Uterus (tissue), 3 donors: ENCODE measurements at regions not wholly inside any gene's neighbourhood (a gene's known extent, or its start where the extent isn't known, plus 50 kb on each side); places are given as distances from the start of the nearest gene placed in this dataset.

ENCODE experiments used
- DNase-seq, 2 donors: peaks; one replicate each; pipeline ENCODE4 v3.0.0-alpha.2; 2019 to 2020
- H3K27ac ChIP-seq, 2 donors: fragments of 200-600 bp; sonication (generic); 1 replicate in 1 of 2; 2 replicates in 1 of 2; pipeline ENCODE4 v1.5.1; 2016 to 2018
- H3K27me3 ChIP-seq, 2 donors: fragments of 200-600 bp; sonication (generic); one replicate each; pipeline ENCODE4 v1.5.1; 2018 to 2019; ENCODE audit warnings: control low read depth in 1 of 2
- H3K36me3 ChIP-seq, 2 donors: fragments of 200-600 bp; sonication (generic); one replicate each; pipeline ENCODE4 v1.5.1; 2019; ENCODE audit warnings: control low read depth in 1 of 2
- H3K4me1 ChIP-seq, 2 donors: fragments of 200-600 bp; sonication (generic); one replicate each; pipeline ENCODE4 v1.5.1; 2018 to 2019; ENCODE audit warnings: control low read depth in 1 of 2
- H3K4me3 ChIP-seq, 2 donors: fragments of 200-600 bp; sonication (generic); 1 replicate in 1 of 2; 2 replicates in 1 of 2; pipeline ENCODE4 v1.5.1; 2018 to 2019; ENCODE audit warnings: mild to moderate bottlenecking in 1 of 2
- H3K9me3 ChIP-seq, 2 donors: fragments of 200-600 bp; sonication (generic); one replicate each; pipeline ENCODE4 v1.5.1; 2019; ENCODE audit warnings: control low read depth in 1 of 2
- POLR2A ChIP-seq, 2 donors: fragments of 450-650 bp; IDR thresholded peaks; one replicate each; pipeline ENCODE4 v1.6.1; 2016; ENCODE audit warnings: antibody characterized with exemption in 2 of 2, mild to moderate bottlenecking in 1 of 2, moderate library complexity in 1 of 2
- intact Hi-C: fragments of 100-400 bp; cut with DNase I; formaldehyde crosslinking; loops from one replicate; pipeline ENCODE4 v1.15.1; 2023; ENCODE audit warnings: low total_unique reads
- TF ChIP-seq, protein P1 (sequence below), 4 experiments: fragments of 200-600 bp in 2 of 4; fragments of 450-650 bp in 2 of 4; sonication (generic) in 2 of 4; IDR thresholded peaks; one replicate each; pipeline ENCODE4 v1.5.1; 2016 to 2019; ENCODE audit warnings: antibody characterized with exemption in 4 of 4, mild to moderate bottlenecking in 2 of 4, moderate library complexity in 1 of 4
- donor health status: DM: yes; HTN: yes; CAD: no.

DNA sequence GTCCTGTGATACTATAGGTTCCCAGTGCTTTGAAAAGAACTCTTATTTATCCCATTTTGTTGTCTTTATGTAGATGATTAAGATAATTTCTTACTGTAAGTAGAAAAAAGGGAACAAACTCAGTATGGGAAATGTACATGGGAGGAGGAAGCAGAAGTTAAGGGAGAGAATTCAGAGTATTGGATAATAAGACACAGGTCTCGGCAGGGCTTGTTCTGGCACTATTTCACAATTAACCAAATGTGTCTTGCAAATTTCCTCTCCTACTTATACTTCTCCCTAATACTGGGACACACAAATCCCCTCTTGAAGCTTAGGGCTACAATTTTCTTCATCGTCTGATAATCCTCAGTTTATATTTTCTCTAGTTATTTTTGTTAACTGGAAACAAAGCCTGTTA is 744.0 kb downstream of the ADCYAP1 start:
- TF ChIP-seq, protein P1, sequence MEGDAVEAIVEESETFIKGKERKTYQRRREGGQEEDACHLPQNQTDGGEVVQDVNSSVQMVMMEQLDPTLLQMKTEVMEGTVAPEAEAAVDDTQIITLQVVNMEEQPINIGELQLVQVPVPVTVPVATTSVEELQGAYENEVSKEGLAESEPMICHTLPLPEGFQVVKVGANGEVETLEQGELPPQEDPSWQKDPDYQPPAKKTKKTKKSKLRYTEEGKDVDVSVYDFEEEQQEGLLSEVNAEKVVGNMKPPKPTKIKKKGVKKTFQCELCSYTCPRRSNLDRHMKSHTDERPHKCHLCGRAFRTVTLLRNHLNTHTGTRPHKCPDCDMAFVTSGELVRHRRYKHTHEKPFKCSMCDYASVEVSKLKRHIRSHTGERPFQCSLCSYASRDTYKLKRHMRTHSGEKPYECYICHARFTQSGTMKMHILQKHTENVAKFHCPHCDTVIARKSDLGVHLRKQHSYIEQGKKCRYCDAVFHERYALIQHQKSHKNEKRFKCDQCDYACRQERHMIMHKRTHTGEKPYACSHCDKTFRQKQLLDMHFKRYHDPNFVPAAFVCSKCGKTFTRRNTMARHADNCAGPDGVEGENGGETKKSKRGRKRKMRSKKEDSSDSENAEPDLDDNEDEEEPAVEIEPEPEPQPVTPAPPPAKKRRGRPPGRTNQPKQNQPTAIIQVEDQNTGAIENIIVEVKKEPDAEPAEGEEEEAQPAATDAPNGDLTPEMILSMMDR (IDR thresholded peaks at IDR 0.05), result no peak
- no peak for TF ChIP-seq POLR2A (IDR thresholded peaks at IDR 0.05)
- no peak overlapping the region for H3K27ac ChIP-seq
- H3K4me1 ChIP-seq, result no peaks in the 10 kb centered on the region
- H3K4me3 ChIP-seq, result no peak overlapping the region
- H3K36me3 ChIP-seq, result no peaks in the 10 kb centered on the region
- DNase-seq, result no peak
- intact Hi-C loops, result no loop called here
- no peaks in the 10 kb centered on the region for H3K27me3 ChIP-seq
- H3K9me3 ChIP-seq, result no peaks in the 10 kb centered on the region

DNA sequence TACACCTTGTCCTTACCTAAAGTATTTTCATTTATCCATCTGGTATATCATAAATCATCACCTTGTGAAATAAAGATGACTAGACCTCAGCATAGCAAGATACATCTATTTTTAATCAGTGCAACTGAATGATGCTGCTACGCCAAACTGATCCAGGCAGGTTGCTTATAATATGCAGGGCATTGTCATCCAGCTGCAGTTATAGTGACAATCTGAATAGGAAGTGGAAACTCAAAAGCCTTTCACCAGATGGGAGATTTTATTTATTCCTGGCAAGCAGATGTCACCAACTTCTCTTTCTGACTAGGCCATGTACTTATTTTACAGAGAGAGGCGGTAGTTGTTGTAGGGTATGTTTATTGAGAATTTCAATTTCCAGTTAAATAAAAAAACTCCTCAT is 747.3 kb downstream of the ADCYAP1 start:
- intact Hi-C loops, result no loop called here
- no peak overlapping the region for H3K4me3 ChIP-seq
- no peak for TF ChIP-seq POLR2A (IDR thresholded peaks at IDR 0.05)
- TF ChIP-seq, protein P1 (IDR thresholded peaks at IDR 0.05), result no peak
- H3K4me1 ChIP-seq, result no peaks in the 10 kb centered on the region
- H3K27ac ChIP-seq, result no peak overlapping the region
- DNase-seq, result no peak
- H3K36me3 ChIP-seq, result no peaks in the 10 kb centered on the region
- H3K9me3 ChIP-seq, result no peaks in the 10 kb centered on the region
- H3K27me3 ChIP-seq, result no peaks in the 10 kb centered on the region

DNA sequence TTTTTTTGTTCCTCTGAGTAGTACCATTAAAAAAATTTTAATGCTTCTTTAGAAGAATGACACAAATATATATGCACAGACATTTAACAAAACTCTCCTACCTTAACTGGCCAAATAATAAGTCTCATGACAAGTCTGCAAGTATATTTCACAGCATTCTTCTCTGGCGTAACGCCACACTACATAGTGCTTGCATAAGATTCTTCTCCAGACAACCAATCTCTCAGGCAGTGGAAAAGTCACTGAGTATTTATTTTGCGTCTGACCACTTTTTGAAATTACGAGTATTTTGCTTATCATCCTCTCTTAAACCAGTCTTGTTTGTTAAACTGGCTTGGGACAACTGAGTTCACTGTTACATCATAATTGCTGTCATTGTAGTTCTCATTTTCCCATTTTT is 749.2 kb downstream of the ADCYAP1 start:
- H3K36me3 ChIP-seq, result no peaks in the 10 kb centered on the region
- no peaks in the 10 kb centered on the region for H3K4me1 ChIP-seq
- no peaks in the 10 kb centered on the region for H3K27me3 ChIP-seq
- TF ChIP-seq, protein P1 (IDR thresholded peaks at IDR 0.05), result no peak
- no peak for TF ChIP-seq POLR2A (IDR thresholded peaks at IDR 0.05)
- no peak overlapping the region for H3K4me3 ChIP-seq
- intact Hi-C loops, result no loop called here
- no peak overlapping the region for H3K27ac ChIP-seq
- no peak for DNase-seq
- no peaks in the 10 kb centered on the region for H3K9me3 ChIP-seq

DNA sequence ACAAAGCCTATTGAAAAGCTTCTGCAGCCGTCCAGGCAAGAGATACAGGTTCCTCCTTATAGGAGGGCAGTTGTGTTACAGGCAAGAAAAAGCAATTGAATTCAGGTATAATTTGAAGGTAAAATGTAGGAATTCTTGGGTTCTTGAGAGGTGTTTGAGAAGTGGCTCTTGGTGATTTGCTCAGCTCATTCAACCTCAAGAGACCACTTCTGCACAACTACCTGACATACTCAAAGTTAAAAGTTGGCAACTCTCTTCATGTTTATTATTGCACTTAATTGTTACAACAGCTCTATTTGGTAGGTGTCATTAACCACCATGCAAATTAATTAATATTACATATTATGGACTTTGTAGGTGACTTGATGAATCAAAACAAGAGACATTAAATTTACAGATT is 753.2 kb downstream of the ADCYAP1 start:
- intact Hi-C loops, result no loop called here
- no peaks in the 10 kb centered on the region for H3K36me3 ChIP-seq
- no peaks in the 10 kb centered on the region for H3K9me3 ChIP-seq
- no peak overlapping the region for H3K4me3 ChIP-seq
- TF ChIP-seq, protein P1 (IDR thresholded peaks at IDR 0.05), result no peak
- no peak for TF ChIP-seq POLR2A (IDR thresholded peaks at IDR 0.05)
- DNase-seq, result no peak
- no peak overlapping the region for H3K27ac ChIP-seq
- H3K4me1 ChIP-seq, result no peaks in the 10 kb centered on the region
- no peaks in the 10 kb centered on the region for H3K27me3 ChIP-seq

DNA sequence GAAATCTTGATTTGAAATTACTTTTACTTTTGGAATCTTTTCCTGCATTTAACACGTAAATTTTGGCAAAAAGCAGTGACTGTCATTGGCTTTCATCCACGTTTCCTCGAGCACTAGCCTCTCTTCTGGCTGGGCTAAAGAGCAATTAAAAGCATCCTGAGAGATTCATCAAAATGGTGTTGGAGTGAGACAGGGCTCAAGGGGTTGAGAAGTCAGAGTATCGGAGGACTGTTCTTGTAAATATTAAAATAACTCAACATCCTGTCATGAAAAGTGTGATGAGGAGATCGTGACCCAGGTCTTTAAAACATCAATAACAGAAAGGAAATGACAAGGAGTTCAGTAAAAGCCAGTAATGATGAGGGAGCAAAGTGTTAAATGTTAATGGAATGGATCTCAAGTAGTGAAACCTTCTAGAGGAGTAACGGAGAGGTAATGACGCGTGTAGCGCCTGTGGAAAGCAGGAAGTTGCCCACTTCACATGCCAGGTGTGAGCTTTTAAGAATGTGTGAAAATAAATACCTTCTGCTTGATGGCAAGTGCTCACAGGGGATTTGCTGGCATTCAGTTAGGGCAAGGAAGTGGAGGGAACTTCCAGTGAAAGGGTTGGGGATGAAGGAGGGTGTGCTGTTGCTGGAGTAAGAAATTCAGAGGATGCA is 754.4 kb downstream of the ADCYAP1 start:
- Histone ChIP-seq H3K27ac (no peak overlapping the region), H3K4me3 (no peak overlapping the region), H3K27me3 (no peaks in the 10 kb centered on the region), H3K9me3 (no peaks in the 10 kb centered on the region), H3K4me1 (no peaks in the 10 kb centered on the region), H3K36me3 (no peaks in the 10 kb centered on the region)
- no peak for DNase-seq
- no peak for TF ChIP-seq POLR2A (IDR thresholded peaks at IDR 0.05)
- TF ChIP-seq, protein P1 (IDR thresholded peaks at IDR 0.05), result no peak
- intact Hi-C loops, result no loop called here
